IPS DF 6.9 (cell line): ENCODE measurements at regions not wholly inside any gene's neighbourhood (a gene's known extent, or its start where the extent isn't known, plus 50 kb on each side); places are given as distances from the start of the nearest gene placed in this dataset.

ENCODE experiments used
- DNase-seq: peaks from one replicate; pipeline ENCODE4 v3.0.0-alpha.2; 2013; ENCODE audit warnings: low read depth, low spot score
- H3K27ac ChIP-seq: one replicate; pipeline ENCODE4 v1.5.1; 2013; ENCODE audit warnings: low read length, control low read depth
- H3K27me3 ChIP-seq: 2 replicates; pipeline ENCODE4 v1.6.1; 2013; ENCODE audit warnings: mild to moderate bottlenecking, low read length; ENCODE audit not compliant: control insufficient read depth, insufficient read depth
- H3K36me3 ChIP-seq: 2 replicates; pipeline ENCODE4 v1.6.1; 2013; ENCODE audit warnings: low read length; ENCODE audit not compliant: control insufficient read depth, insufficient read depth
- H3K4me1 ChIP-seq: 2 replicates; pipeline ENCODE4 v1.6.1; 2013; ENCODE audit warnings: low read length; ENCODE audit not compliant: control insufficient read depth, insufficient read depth
- H3K4me3 ChIP-seq: 2 replicates; pipeline ENCODE4 v1.5.1; 2013; ENCODE audit warnings: mild to moderate bottlenecking, low read length
- H3K9me3 ChIP-seq: 2 replicates; pipeline ENCODE4 v1.6.1; 2013; ENCODE audit warnings: low read length, inconsistent platforms; ENCODE audit not compliant: control insufficient read depth, insufficient read depth
- WGBS: extraction: QIAGEN DNeasy Blood & Tissue Kit; methylation state at CpG from one replicate; pipeline ENCODE4 v1.1.7; 2013; ENCODE audit warnings: mixed read lengths, missing lambda C conversion rate; ENCODE audit not compliant: insufficient read length, insufficient coverage; 5-methylcytosine and 5-hydroxymethylcytosine counted together

DNA sequence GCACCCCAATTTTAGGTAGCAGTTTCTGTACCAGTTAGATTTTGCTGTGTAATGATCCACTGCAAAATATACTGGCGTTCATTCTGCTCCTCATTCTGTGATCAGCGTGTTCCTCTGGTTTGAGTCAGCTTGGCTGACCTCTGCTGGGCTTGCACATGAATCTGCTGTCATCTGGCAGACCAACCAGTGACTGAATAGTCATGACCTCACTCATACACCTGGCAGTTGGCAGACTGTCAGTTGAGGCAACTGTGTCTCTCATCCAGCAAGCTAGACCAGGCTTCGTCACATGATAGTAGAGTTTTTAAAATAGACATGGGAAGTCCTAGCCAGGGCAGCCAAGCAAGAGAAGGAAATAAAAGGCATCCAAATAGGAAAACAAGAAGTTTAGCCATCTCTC, 316.3 kb upstream of the LARGE1 start:
- no peak for DNase-seq
- no CpG with 5 or more reads among the region's 3 CpGs for WGBS
- no peak overlapping the region for H3K27ac ChIP-seq

DNA sequence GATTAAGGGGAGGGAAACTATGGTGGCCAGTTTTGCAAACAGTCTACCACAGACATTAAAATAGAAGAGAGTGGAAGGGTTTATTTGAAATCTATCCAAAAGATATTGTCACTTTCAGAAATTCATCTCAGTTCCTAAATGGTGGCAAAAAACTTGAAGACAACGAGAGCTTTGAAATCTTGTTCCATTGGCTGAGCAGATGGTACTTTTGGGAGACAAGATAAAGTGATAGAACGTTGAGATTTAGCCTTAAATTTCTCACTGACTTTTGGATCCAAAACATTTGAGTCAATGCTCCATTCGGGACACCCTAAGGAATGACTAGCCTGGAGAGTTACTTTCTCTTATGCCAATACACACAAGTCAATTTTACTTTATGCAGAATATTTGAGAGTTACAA, 319.1 kb upstream of the LARGE1 start:
- DNase-seq = no peak
- no peak overlapping the region for H3K4me3 ChIP-seq
- H3K9me3 ChIP-seq = no peaks in the 10 kb centered on the region
- H3K27me3 ChIP-seq = no peaks in the 10 kb centered on the region
- no CpG with 5 or more reads among the region's 3 CpGs for WGBS
- H3K36me3 ChIP-seq = no peaks in the 10 kb centered on the region
- H3K27ac ChIP-seq = no peak overlapping the region
- H3K4me1 ChIP-seq = no peaks in the 10 kb centered on the region

More for the DNA sequence above, 316.3 kb upstream of the LARGE1 start:
- H3K9me3 ChIP-seq = no peaks in the 10 kb centered on the region
- H3K4me3 ChIP-seq = no peak overlapping the region
- no peaks in the 10 kb centered on the region for H3K36me3 ChIP-seq
- H3K27me3 ChIP-seq = no peaks in the 10 kb centered on the region
- H3K4me1 ChIP-seq = no peaks in the 10 kb centered on the region

DNA sequence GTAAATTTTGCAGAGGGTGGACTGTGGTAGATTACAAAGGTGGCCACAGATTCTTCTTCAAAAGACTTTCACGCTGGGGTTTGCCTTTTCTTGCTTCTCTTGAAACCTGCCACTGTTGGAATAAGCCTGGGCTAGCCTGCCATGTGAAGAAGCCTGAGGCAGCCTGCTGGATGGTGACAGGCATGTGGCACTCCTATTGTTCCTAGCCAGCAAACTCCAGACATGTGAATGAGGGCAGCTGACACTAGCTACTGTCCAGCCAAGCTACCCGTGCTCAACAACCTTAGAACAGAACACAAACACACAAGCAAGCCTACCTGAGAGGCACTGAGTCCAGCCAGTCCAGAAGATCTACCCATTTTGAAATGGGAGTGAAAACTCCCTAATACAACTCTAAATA, 322.7 kb upstream of the LARGE1 start:
- DNase-seq = no peak
- no peaks in the 10 kb centered on the region for H3K27me3 ChIP-seq
- no peak overlapping the region for H3K27ac ChIP-seq
- no peaks in the 10 kb centered on the region for H3K9me3 ChIP-seq
- no CpG with 5 or more reads among the region's 2 CpGs for WGBS
- no peaks in the 10 kb centered on the region for H3K36me3 ChIP-seq
- no peak overlapping the region for H3K4me3 ChIP-seq
- no peaks in the 10 kb centered on the region for H3K4me1 ChIP-seq

DNA sequence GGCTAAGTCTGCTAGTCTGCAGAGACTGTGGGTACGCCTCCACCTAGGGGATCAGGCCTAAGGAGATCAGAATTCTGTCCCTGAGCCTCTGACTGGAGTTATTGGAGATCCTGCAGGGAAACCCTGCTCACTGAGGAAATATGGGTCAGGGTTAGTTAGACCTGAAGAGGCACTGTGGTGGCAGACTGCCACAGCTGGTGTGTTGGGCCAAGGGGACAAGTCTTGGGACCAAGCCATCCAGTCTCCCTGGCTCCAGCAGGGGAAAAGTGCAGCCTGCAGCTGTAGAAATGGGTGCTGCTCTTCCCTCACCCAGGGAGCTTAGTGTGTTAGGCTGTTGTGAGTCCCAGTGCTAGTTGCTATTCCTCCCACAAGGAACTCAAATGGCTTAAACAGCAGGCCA, 334.8 kb upstream of the LARGE1 start:
- WGBS = no CpG with 5 or more reads among the region's 1 CpG
- H3K9me3 ChIP-seq = no peaks in the 10 kb centered on the region
- no peak for DNase-seq

DNA sequence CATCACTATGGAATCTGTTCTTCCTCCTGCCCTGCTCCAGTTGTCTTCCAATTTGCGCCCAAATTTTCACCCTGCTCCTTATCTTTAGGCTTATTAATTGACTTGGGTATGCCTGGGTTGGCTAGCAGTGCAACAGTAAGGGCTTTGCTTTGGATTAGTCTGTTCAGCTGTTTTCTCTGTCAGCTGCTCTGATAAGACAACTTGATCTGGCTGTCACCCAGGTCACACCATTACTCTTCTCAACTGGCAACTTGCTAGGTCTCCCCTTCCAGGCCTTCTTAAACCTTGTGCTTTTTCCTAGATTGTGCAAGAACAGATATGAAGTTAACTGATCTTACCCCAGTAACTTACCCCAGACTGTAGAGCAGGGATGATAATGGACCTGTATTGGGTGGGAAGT, 357.8 kb upstream of the LARGE1 start:
- H3K27ac ChIP-seq = no peak overlapping the region
- 0 out of 2 replicates have a peak, but pooled peaks cover 2% of the 10 kb centered on the region for H3K4me1 ChIP-seq
- no peaks in the 10 kb centered on the region for H3K27me3 ChIP-seq
- H3K36me3 ChIP-seq = no peaks in the 10 kb centered on the region
- no peaks in the 10 kb centered on the region for H3K9me3 ChIP-seq
- no peak overlapping the region for H3K4me3 ChIP-seq
- WGBS = no CpG with 5 or more reads among the region's 1 CpG
- no peak for DNase-seq

More for the DNA sequence above, 334.8 kb upstream of the LARGE1 start:
- Histone ChIP-seq H3K4me3 (no peak overlapping the region), H3K27ac (no peak overlapping the region), H3K27me3 (no peaks in the 10 kb centered on the region), H3K36me3 (no peaks in the 10 kb centered on the region), H3K4me1 (no peaks in the 10 kb centered on the region)

DNA sequence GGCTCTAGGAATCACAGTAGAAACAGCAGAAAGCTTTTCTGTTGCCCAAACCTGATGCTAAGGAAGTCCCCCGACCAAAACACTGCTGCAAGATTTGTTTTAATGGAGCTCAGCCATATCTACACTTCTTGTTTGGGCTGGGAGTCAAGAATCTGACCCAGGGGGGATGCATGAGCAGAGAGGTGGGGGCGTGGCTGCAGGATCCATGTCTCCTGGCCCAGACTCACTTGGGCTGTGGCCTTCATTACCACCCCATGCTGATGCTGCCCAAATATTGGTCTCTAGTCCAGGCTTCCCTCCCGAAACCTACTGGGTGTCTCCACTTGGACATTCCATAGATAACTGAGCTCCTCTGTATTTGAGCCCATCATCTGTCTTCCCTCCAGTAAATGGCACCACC, 361.5 kb upstream of the LARGE1 start:
- DNase-seq = no peak
- H3K4me3 ChIP-seq = no peak overlapping the region
- no peaks in the 10 kb centered on the region for H3K9me3 ChIP-seq
- H3K4me1 ChIP-seq = 0 out of 2 replicates have a peak, but pooled peaks cover 2% of the 10 kb centered on the region
- WGBS = no CpG with 5 or more reads among the region's 3 CpGs
- H3K27ac ChIP-seq = no peak overlapping the region
- H3K36me3 ChIP-seq = no peaks in the 10 kb centered on the region
- no peaks in the 10 kb centered on the region for H3K27me3 ChIP-seq

DNA sequence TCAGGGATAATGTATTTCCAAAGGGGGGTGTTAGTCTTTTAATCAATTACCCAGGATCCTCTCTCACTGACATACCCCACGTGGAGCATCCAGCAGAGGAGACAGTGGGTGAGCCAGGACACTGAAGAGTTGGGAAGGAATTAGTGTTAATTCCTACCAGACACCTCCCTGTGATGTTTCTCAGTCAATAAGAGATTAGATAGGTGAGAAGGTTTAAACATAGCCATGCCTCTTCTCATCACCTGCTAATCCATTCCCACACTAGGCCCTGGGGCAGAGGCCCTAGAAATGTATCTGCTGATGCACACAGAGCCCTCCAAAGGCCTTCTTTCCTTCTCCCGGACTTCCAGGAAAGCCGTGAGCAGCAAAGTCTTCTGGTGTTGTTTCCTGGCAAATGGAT, 363.6 kb upstream of the LARGE1 start:
- no peak for DNase-seq
- WGBS = no CpG with 5 or more reads among the region's 3 CpGs
- H3K27me3 ChIP-seq = no peaks in the 10 kb centered on the region
- H3K4me1 ChIP-seq = 0 out of 2 replicates have a peak, but pooled peaks cover 2% of the 10 kb centered on the region
- no peaks in the 10 kb centered on the region for H3K9me3 ChIP-seq
- no peak overlapping the region for H3K27ac ChIP-seq
- no peak overlapping the region for H3K4me3 ChIP-seq
- no peaks in the 10 kb centered on the region for H3K36me3 ChIP-seq

DNA sequence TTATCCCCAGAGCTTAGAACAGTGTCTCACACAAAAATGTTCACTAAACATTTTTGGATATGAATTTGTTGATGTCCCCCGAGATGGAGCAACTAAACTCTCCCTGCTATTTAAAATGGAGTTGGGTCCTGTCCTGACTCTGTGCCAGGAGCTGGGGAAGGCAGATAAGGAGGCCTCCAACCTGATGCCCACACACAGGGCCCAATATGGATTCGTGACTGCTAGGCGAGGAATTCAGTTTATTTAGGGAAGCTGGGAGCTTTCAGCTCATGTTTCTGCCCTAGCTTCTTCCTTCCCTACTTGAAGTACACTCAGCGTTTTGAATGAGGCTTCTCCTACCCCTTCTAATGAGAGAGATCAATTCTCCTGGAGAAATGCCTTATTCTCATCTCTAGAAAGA, 373.0 kb upstream of the LARGE1 start:
- no peaks in the 10 kb centered on the region for H3K36me3 ChIP-seq
- WGBS = no CpG with 5 or more reads among the region's 4 CpGs
- H3K4me3 ChIP-seq = no peak overlapping the region
- H3K27ac ChIP-seq = no peak overlapping the region
- no peaks in the 10 kb centered on the region for H3K4me1 ChIP-seq
- DNase-seq = no peak
- no peaks in the 10 kb centered on the region for H3K9me3 ChIP-seq
- no peaks in the 10 kb centered on the region for H3K27me3 ChIP-seq

DNA sequence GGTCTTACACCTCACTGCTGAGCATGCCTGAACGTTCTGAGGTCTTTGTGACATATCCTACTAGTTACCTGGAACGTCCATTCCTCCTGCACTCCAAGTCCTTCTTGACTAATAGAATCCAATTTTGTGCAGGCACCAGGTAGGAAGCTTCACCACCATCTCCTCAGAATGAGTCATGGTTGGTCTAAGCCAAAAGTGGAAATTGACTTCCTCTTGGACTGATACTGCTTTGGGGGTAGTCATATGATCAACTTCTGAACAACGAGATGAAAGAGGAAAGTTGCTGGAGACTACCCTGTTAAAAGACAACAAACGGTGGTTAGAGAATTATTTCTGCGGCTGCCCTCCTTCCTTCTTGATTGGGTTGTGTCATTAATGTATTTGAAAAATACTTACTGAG, 374.2 kb upstream of the LARGE1 start:
- no peak overlapping the region for H3K4me3 ChIP-seq
- no peaks in the 10 kb centered on the region for H3K27me3 ChIP-seq
- no CpG with 5 or more reads among the region's 5 CpGs for WGBS
- no peaks in the 10 kb centered on the region for H3K36me3 ChIP-seq
- no peak overlapping the region for H3K27ac ChIP-seq
- no peaks in the 10 kb centered on the region for H3K9me3 ChIP-seq
- H3K4me1 ChIP-seq = no peaks in the 10 kb centered on the region
- no peak for DNase-seq

DNA sequence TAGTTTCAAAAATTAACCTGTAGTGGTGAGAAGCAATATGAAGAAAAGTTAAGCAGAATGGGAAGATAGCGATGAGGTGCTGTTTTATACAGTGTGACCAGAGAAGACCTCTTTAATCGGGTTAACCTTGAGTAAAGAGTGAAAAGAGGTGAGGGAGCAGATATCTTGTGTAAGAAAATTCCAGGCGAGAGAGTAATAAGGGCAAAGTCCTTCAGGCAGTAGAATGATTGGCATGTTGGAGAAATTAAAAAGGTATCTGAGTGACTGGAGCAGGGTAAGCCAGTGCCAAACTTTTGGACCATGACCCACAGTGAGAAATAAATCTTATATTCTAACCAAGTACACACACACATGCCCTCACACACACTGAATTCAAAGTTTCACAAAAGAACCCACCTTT, 374.7 kb upstream of the LARGE1 start:
- no CpG with 5 or more reads among the region's 3 CpGs for WGBS
- no peaks in the 10 kb centered on the region for H3K36me3 ChIP-seq
- H3K4me3 ChIP-seq = no peak overlapping the region
- no peaks in the 10 kb centered on the region for H3K4me1 ChIP-seq
- no peak for DNase-seq
- H3K27me3 ChIP-seq = no peaks in the 10 kb centered on the region
- H3K9me3 ChIP-seq = no peaks in the 10 kb centered on the region
- no peak overlapping the region for H3K27ac ChIP-seq

DNA sequence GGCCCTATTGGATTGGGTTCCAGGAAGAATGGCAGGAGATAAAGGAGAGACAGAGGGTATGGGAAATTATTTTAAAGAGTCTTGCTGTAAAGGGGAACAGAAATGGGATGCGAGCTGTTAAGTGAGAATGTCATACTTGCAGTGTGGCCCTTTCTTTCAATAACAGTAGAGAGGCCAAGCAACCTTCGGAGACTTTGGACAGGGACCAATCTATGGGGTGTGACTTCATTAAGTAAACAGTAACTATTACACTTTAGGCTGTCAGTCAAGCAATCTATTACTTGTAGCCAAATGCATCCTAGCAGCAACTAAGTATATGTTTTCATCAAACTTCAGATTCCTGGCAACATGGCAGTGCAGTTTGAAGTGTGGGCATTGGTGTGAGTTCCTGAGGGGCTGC, 376.2 kb upstream of the LARGE1 start:
- no CpG with 5 or more reads among the region's 2 CpGs for WGBS
- no peak for DNase-seq
- no peaks in the 10 kb centered on the region for H3K27me3 ChIP-seq
- H3K4me1 ChIP-seq = no peaks in the 10 kb centered on the region
- H3K4me3 ChIP-seq = no peak overlapping the region
- no peak overlapping the region for H3K27ac ChIP-seq
- H3K9me3 ChIP-seq = no peaks in the 10 kb centered on the region
- no peaks in the 10 kb centered on the region for H3K36me3 ChIP-seq
